AG09319 (cell line): ENCODE measurements at regions not wholly inside any gene's neighbourhood (a gene's known extent, or its start where the extent isn't known, plus 50 kb on each side); places are given as distances from the start of the nearest gene placed in this dataset.

ENCODE experiments used
- DNase-seq: peaks from one replicate; pipeline ENCODE4 v3.0.0-alpha.2; 2010; ENCODE audit warnings: low read depth; ENCODE audit errors: extremely low read depth
- TF ChIP-seq, protein P1 (sequence below): IDR thresholded peaks from 2 replicates; pipeline ENCODE4 v1.5.1; 2011; ENCODE audit warnings: low read depth, mild to moderate bottlenecking, inconsistent platforms, low read length, moderate library complexity

DNA sequence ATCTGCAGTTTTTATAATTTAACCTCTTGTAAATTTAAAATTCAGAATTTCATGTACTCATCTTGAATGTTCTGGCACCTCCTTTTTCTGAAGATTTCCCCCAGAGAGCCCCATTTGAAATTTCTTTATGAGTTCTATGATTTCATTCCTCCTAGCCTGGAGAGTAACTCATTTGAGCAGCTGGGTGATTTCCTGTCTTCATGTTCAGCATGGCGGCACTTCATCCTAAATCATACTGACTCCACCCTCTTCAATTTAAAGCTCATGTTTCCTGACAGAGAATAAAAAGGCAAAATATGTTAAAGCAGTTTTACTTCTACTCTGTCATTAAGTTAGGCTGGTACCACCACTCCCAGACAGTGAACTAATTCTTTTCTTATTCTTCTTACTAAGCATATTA, 250.9 kb upstream of the POU3F2 start:
- TF ChIP-seq, protein P1, sequence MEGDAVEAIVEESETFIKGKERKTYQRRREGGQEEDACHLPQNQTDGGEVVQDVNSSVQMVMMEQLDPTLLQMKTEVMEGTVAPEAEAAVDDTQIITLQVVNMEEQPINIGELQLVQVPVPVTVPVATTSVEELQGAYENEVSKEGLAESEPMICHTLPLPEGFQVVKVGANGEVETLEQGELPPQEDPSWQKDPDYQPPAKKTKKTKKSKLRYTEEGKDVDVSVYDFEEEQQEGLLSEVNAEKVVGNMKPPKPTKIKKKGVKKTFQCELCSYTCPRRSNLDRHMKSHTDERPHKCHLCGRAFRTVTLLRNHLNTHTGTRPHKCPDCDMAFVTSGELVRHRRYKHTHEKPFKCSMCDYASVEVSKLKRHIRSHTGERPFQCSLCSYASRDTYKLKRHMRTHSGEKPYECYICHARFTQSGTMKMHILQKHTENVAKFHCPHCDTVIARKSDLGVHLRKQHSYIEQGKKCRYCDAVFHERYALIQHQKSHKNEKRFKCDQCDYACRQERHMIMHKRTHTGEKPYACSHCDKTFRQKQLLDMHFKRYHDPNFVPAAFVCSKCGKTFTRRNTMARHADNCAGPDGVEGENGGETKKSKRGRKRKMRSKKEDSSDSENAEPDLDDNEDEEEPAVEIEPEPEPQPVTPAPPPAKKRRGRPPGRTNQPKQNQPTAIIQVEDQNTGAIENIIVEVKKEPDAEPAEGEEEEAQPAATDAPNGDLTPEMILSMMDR: no peak

DNA sequence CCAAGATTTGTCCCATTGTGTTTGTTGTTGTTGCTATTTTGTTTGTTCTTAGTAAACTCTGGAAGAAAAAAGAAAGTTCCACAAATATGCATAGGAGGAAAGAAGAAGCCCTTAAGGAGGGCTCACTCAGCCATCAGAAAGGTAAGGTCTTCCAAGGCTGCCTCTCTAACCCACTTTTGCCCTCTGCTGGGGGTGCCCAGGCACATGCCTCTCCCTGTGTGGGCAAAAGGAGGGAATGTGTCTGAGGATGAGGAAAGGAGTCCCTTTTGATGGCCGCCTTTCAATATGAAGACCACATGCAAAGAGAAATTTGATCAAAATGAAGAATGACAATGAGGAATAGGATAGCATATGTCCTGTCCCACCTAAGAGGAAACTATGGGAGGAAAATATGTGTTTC, 248.2 kb upstream of the POU3F2 start:
- no peak for DNase-seq
- TF ChIP-seq, protein P1: no peak

More for the DNA sequence above, 250.9 kb upstream of the POU3F2 start:
- no peak for DNase-seq

- DNase-seq: no peak
- TF ChIP-seq, protein P1: no peak
Measured at GRCh38 chr6:98587555-98587954, 246.8 kb upstream of the POU3F2 start.

GRCh38 chr6:98589536-98589935, 244.8 kb upstream of the POU3F2 start:
- no peak for DNase-seq
- TF ChIP-seq, protein P1: no peak

DNA sequence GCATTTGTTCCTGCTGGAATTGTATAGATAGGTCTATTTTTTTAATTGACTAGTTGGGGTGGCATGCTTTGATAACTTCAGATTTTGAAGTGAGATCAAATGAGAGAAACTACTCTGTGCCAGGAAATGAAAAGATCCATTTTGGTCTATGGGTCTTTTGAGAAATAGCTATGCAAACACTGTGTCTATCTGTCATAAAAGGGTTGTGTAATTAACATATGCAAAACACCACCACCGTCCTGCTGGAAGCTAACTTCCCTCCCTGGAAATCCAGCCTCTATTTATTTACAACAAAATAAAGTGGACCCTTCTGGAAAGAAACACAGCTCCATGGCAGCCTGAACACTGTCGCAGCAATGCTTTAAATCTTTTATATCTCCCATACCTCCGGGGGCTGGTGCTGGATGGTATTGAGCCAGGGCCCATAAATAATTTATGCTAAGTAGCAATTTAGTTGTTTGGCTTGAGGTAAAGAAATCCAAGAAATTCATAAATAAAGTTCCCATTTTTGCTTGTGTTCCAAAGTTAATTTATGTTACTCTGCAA, 244.2 kb upstream of the POU3F2 start:
- no peak for DNase-seq
- TF ChIP-seq, protein P1: no peak

GRCh38 chr6:98590997-98591396, 243.4 kb upstream of the POU3F2 start:
- TF ChIP-seq, protein P1: no peak

GRCh38 chr6:98593676-98594075, 240.7 kb upstream of the POU3F2 start:
- DNase-seq: no peak
- TF ChIP-seq, protein P1: no peak

More at GRCh38 chr6:98590997-98591396, 243.4 kb upstream of the POU3F2 start:
- DNase-seq: no peak
